Pancreas (tissue), 10 donors: ENCODE measurements at regions not wholly inside any gene's neighbourhood (a gene's known extent, or its start where the extent isn't known, plus 50 kb on each side); places are given as distances from the start of the nearest gene placed in this dataset.

Experiments used
- ATAC-seq, 4 donors: fragments of 200-7000 bp; cut with Tn5 transposase; one replicate each; pipeline versions ENCODE4 v1.8.0 to v1.9.1; 2020; ENCODE audit warnings: mild to moderate bottlenecking in 4 of 4, moderate library complexity in 4 of 4
- DNase-seq, 6 donors: peaks; one replicate each; pipeline ENCODE4 v3.0.0-alpha.2; 2020
- FAIRE-seq: peaks from 2 replicates; lab custom pipeline; 2012; peaks lifted over from hg19 to GRCh38; lab: Jason Lieb, UNC
- H3K27ac ChIP-seq, 4 donors: fragments of 200-600 bp; sonication (generic); 1 replicate in 3 of 4; 2 replicates in 1 of 4; pipeline versions ENCODE4 v1.5.0 to v1.8.0; 2020
- H3K27me3 ChIP-seq, 4 donors: fragments of 200-600 bp; one replicate each; pipeline ENCODE4 v1.8.0; 2021
- H3K36me3 ChIP-seq, 3 donors: fragments of 200-600 bp; sonication (generic) in 1 of 3; one replicate each; pipeline versions ENCODE4 v1.5.0 to v1.8.0; 2020 to 2021
- H3K4me1 ChIP-seq, 3 donors: fragments of 200-600 bp; one replicate each; pipeline ENCODE4 v1.8.0; 2021
- H3K4me3 ChIP-seq, 4 donors: fragments of 200-600 bp; sonication (generic) in 2 of 4; one replicate each; pipeline versions ENCODE4 v1.5.0 to v1.8.0; 2020 to 2021
- H3K9me3 ChIP-seq, 4 donors: fragments of 200-600 bp; one replicate each; pipeline ENCODE4 v1.8.0; 2021
- WGBS, 2 donors: extraction: QIAGEN DNeasy Blood & Tissue Kit; methylation state at CpG; one replicate each; pipeline ENCODE4 v1.1.7; 2013; 5-methylcytosine and 5-hydroxymethylcytosine counted together
- intact Hi-C, 3 donors: fragments of 100-400 bp; cut with DNase I; formaldehyde crosslinking; loops; one replicate each; pipeline versions ENCODE4 v1.11.1 to v1.14.2; 2022
- TF ChIP-seq, protein P1 (sequence below), 4 donors: fragments of 200-600 bp; sonication (generic) in 3 of 4; IDR thresholded peaks; one replicate each; pipeline versions ENCODE4 v1.5.0 to v1.8.0; 2021; ENCODE audit warnings: antibody characterized with exemption in 4 of 4
- donor health status: healthy with polysubstance abuse.
- donor health status: DM: no; HTN: no; CAD: no; lungs with moderate emphysema.
- donor health status: DM: no; HTN: no; CAD: no.
- donor health status: control.
- donor health status: control.
- donor health status: Bipolar disorder and iron deficiency.
- donor health status: DM: yes; HTN: yes; CAD: no.
- donor health status: DM: no; HTN: no; CAD: no.
- donor health status: DM: no; HTN: no; CAD: no.
- donor health status: DM: yes; HTN: yes; CAD: no.

- Histone ChIP-seq H3K9me3 (no peaks in the 10 kb centered on the region), H3K4me3 (no peak overlapping the region), H3K4me1 (no peaks in the 10 kb centered on the region), H3K27ac (no peak overlapping the region), H3K27me3 (no peaks in the 10 kb centered on the region), H3K36me3 (no peaks in the 10 kb centered on the region)
- no peak for ATAC-seq
- 34 to 37% methylated on average over 2 of the region's 2 CpGs for WGBS, 2 donors
- intact Hi-C loops = no loop called here
- no peak for DNase-seq
- TF ChIP-seq, protein P1, sequence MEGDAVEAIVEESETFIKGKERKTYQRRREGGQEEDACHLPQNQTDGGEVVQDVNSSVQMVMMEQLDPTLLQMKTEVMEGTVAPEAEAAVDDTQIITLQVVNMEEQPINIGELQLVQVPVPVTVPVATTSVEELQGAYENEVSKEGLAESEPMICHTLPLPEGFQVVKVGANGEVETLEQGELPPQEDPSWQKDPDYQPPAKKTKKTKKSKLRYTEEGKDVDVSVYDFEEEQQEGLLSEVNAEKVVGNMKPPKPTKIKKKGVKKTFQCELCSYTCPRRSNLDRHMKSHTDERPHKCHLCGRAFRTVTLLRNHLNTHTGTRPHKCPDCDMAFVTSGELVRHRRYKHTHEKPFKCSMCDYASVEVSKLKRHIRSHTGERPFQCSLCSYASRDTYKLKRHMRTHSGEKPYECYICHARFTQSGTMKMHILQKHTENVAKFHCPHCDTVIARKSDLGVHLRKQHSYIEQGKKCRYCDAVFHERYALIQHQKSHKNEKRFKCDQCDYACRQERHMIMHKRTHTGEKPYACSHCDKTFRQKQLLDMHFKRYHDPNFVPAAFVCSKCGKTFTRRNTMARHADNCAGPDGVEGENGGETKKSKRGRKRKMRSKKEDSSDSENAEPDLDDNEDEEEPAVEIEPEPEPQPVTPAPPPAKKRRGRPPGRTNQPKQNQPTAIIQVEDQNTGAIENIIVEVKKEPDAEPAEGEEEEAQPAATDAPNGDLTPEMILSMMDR (IDR thresholded peaks at IDR 0.05) = no peak
- no peak for FAIRE-seq
Measured at GRCh38 chr4:62640296-62640695, 1440.2 kb downstream of the ADGRL3 start.

- FAIRE-seq = no peak
- intact Hi-C loops = no loop called here
- DNase-seq = no peak
- no peaks in the 10 kb centered on the region for H3K36me3 ChIP-seq
- no peak overlapping the region for H3K27ac ChIP-seq
- H3K9me3 ChIP-seq = no peaks in the 10 kb centered on the region
- H3K27me3 ChIP-seq = no peaks in the 10 kb centered on the region
- H3K4me1 ChIP-seq = no peaks in the 10 kb centered on the region
- 54 to 74% methylated on average over 2 of the region's 2 CpGs for WGBS, 2 donors
- H3K4me3 ChIP-seq = no peak overlapping the region
- TF ChIP-seq, protein P1 (IDR thresholded peaks at IDR 0.05) = no peak
- no peak for ATAC-seq
Measured at GRCh38 chr4:62627671-62628070, 1427.5 kb downstream of the ADGRL3 start.

DNA sequence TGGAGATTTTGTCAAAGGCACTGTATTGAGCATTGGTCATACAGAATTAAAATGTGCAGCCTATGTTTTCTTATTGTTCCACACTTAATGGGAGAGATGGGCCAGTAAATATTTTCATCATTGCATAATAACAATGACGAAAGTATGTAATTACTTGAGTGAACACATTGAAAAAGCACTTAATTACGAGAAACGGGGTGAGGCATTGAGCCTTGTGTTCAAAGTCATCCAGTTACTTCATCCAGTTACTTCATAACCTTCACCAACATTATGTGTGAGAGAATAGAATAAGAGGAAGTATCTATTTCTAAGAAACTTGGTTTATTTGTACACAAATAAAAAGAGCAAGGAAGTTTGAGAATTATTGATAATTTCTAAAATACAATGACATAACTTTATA, 1427.0 kb downstream of the ADGRL3 start:
- TF ChIP-seq, protein P1 (IDR thresholded peaks at IDR 0.05) = no peak
- DNase-seq (no peak), ATAC-seq (no peak), FAIRE-seq (no peak)
- no peak overlapping the region for H3K4me3 ChIP-seq
- H3K9me3 ChIP-seq = no peaks in the 10 kb centered on the region
- no peaks in the 10 kb centered on the region for H3K27me3 ChIP-seq
- intact Hi-C loops = no loop called here
- WGBS, 2 donors = 48 to 63% methylated on average over 3 of the region's 3 CpGs
- no peaks in the 10 kb centered on the region for H3K36me3 ChIP-seq
- H3K27ac ChIP-seq = no peak overlapping the region
- no peaks in the 10 kb centered on the region for H3K4me1 ChIP-seq

DNA sequence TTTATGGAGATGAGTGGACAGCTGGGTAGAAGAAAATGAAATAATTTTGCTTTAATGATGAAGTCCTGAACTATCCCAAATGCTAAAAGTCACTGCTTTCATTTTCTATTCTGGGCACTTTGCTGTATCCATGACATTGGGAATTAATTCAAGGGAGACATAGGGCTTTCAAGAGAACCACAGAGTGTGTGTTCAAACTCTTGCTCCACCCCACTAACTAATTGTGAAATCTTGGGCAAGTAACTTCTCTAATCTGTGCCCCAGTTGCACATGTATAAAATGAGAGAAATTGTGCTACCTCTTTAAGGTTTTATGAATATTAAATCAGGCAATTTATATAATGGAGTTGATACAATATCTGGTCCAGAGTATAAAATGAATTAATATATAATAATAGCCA, 1422.0 kb downstream of the ADGRL3 start:
- intact Hi-C loops = no loop called here
- FAIRE-seq (no peak), ATAC-seq (no peak), DNase-seq (no peak)
- TF ChIP-seq, protein P1 (IDR thresholded peaks at IDR 0.05) = no peak
- Histone ChIP-seq H3K27me3 (no peaks in the 10 kb centered on the region), H3K9me3 (no peaks in the 10 kb centered on the region), H3K4me1 (no peaks in the 10 kb centered on the region), H3K27ac (no peak overlapping the region), H3K36me3 (no peaks in the 10 kb centered on the region), H3K4me3 (no peak overlapping the region)

GRCh38 chr4:62619971-62620370, 1419.8 kb downstream of the ADGRL3 start:
- TF ChIP-seq, protein P1 (IDR thresholded peaks at IDR 0.05) = no peak
- no peak for DNase-seq
- no peaks in the 10 kb centered on the region for H3K36me3 ChIP-seq
- WGBS, 2 donors = 49 to 66% methylated on average over 4 of the region's 4 CpGs
- H3K4me3 ChIP-seq = no peak overlapping the region
- no peaks in the 10 kb centered on the region for H3K27me3 ChIP-seq
- intact Hi-C loops = no loop called here
- FAIRE-seq = no peak
- no peaks in the 10 kb centered on the region for H3K9me3 ChIP-seq
- ATAC-seq = no peak
- no peaks in the 10 kb centered on the region for H3K4me1 ChIP-seq
- no peak overlapping the region for H3K27ac ChIP-seq
